ENCODE measurements at regions not wholly inside any gene's neighbourhood (a gene's known extent, or its start where the extent isn't known, plus 50 kb on each side); places are given as distances from the start of the nearest gene placed in this dataset.

DNA sequence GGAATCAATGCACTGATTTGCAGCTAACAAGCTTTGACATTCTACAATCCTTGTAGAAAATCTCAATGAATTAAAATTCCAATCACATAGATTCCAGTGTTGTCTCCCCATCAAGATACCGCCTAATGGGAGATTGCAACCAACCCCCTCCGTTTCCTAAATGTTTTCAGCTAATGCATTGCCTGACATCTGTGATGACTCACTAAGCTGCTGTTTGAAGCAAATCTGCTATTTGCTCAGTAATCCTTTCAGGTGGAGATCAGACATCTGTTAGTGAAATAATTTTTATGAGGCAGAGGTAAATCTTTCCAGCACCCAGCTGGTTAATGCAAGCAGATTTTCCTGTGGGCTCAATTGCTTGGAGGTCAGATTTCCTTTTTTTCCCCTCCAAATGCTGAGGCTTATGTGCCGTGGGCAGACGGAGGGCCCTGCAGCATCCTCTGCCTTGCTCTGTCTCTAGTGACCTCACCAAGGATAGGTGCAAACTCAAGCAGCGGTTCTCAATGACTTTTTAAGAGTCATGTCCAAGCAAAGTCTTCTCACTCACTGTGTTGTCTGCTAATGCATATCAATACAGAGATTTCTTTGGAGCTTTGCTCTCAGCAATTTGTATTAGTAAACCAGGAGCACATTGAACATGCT lies 91.1 kb upstream of the RAB3GAP2 start:
- peak; percentile 9 to 15 for DNase-seq (ENCODE audit: low read depth in 2 of 2)

DNA sequence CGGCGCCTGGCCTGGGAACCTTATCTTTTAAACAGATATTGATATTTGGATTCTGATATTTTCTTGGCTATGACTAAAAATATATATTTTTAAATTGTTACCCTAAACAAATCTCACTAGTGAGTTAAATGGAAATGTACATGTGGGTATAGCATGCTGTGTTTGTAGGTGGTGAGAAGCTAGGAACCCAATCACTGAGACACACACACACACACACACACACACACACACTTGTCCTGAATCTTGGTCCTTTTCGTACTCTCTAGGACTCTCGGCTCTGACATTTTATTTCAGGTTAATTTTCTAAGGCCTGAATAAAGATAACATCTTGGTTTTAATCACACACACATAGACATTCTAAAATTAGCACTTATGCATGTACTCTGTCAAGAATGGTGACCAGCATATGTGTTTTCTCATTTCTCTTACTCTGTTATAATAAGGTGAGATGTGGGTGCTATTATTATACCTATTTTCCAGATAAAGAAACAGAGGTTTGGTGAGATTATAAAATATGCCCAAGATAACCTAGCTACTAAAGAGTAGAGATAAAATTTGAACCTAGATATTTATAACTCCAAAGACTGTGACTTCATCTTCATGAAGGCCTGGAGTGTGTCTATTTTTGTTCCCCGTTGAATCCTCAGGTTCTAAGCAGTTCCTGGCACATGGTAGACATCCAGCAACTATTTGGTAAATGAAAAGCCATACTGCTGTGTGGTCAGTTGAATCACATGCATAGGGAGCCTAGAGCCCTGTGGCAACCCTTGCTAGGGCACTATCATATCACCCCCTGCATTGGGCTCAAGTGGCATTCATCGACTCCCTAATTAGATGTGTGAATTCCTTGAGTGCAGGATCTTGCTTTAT lies 85.0 kb upstream of the RAB3GAP2 start:
- DNase-seq (ENCODE audit: low read depth in 2 of 2): no peak

DNA sequence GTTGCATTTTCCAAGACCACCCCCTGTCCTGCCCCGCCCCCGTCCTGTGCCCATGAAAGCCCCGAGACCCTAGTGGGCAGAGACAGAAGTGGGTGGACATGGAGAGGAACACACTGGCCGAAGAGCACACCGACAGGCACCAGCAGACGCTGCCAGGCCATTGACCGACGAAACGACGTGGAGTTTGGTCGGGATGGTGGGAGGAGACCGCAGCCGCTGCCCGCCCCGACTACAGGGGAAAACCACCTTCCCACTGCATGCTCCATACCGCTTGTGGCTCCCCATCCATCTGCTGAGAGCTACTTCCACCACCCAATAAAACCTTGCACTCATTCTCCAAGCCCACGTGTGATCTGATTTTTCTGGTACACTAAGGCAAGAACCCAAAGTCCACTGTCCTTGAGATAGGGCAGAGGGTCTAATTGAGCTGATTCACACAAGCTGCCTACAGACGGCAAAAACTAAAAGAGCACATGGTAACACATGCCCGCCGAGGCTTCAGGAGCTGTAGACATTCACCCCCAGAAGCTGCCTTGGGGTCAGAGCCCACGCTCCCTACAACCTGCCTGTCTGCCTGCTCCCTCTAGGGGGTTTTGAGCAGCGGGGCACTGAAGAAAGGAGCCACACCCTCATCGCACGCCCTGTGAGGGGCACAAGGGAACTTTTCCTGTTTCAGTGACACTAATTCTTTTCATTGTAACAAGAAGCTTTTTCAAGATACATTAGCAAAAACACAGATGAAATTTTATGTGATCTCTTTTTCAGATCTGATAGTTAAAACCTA lies 81.2 kb upstream of the RAB3GAP2 start:
- DNase-seq (ENCODE audit: low read depth in 2 of 2): no peak

DNA sequence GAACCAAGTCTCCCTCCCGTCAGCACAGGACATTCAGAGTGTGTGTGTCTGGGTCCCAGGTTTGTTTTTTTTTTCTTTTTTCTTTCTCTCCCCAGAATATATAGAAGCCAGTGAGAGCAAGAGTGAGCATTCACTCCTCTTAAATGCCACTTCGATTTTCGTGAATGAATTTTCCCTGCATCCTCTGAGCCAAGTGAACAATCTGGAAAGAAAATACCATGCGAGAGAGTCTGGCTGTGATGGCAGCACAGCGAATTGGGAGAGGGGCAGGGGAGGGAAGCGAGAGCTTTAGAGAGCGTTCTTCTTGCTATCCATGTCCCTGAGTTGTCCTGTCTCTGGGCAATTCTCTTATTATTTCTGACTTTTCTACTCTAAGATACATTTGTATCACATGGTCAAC lies 76.0 kb upstream of the RAB3GAP2 start:
- no peak for DNase-seq (ENCODE audit: low read depth in 2 of 2)

DNA sequence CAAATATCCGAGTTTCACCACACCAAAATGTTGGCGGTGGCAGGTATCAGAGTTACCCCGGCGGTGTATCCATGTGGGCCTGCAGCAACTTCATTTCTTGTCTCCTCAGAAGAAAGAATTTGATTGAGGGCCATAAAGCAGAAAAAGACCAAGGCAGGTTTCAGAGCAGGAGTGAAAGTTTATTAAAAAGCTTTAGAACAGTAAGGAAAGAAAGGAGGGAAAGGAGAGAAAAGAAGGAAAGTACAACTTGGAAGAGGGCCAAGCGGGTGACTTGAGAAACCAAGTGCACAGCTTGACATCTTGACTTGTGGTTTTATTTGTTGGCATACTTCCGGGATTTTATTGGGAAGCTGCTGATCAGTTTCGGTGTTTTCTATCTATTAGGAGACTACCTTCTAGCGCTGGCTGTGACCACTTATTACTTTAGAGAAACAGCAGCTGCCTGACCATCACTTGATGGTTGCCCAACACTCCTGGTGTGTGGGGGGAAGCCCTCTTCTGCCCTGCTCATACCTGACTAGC lies 75.5 kb upstream of the RAB3GAP2 start:
- DNase-seq (ENCODE audit: low read depth in 2 of 2): no peak

DNA sequence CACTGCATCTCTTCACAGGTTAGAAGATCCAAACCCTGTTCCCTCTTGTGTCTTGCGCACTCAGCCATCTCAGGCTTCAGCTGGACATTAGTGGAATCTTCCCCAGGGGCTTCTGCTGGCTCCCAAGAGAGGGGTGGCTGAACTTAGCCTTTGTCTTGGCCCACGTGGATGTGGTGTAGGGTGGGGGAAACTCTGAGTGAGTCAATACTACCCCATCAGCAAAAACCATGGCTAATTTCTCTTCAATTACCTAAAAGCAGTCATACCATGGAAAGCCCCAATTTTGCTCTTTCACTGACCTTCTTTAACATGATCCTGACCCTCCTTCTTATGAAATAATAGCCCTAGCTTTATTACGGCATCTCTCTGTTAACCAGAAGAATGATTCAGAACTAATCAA lies 72.5 kb upstream of the RAB3GAP2 start:
- DNase-seq (ENCODE audit: low read depth in 2 of 2): no peak

DNA sequence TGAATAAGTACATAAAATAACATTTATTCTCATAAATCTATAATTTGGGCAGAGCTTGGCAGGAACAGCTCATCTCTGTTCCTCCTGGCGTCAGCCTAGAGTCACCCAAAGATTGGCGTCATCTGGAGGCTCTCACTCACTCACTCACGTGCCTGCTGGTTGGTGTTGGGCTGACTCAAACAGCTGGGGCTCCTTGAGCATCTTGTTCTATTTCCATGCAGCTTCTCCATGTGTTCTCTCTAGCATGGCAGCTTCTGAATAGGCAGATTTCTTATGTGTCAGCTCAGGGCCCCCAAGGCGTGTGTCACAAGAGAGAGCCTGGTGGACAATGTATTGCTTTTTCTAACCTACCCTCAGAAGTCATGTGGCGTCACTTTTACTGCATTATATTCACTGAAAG lies 70.6 kb upstream of the RAB3GAP2 start:
- no peak for DNase-seq (ENCODE audit: low read depth in 2 of 2)

DNA sequence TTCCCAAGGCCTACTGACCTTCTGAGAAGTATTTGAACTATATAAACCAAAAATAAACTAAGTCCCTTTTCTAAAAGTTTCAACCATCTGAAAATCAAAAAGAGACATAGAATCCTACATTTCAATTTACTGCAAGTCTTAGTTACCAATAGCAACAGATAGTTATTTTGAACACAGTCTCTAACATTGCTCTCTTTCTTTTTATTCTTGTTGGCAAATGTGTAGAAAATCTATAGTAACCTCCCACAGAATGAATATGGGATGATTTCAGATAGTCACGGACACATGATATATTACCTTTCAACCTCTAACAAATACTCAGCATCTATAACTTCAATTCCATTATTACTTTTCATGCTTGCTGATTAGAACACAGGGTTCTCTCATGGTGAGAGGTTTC lies 68.9 kb upstream of the RAB3GAP2 start:
- DNase-seq (ENCODE audit: low read depth in 2 of 2): no peak

DNA sequence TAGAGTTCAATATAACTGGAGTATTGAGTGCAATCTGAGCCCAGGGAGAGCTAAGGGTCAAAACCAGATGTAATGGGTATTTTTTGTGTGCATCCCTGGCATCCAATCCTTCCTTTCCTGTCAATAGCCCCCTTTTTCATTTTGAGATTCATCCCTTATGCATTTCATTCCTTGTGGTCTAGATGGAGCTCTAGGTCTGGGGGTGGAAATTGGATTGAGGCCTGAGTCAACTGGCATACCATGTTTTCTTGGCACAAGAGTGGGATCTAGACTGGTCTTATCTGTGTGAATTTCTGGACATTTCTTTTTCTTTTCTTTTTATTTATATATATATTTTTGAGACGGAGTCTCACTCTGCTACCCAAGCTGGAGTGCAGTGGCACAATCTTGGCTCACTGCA lies 67.3 kb upstream of the RAB3GAP2 start:
- DNase-seq (ENCODE audit: low read depth in 2 of 2): no peak

DNA sequence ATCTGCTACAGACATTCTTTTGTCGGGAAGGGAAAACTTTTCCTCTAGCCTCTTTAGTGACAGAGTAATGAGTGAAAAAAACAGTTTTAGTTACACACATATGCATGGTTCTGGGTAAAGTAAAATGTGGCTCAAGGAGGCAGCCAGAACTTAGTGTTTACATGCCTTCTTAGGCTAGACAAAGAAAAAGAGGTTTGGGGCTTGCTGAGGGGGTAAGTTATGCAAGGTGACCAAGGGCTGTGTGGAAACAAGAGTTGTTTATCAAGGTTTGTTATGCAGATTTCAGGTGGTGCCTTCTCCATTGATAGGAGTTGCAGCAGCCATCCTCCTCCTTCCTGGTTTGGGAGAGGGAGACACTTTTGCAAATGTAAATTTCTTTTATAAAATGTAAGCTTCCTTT lies 66.5 kb upstream of the RAB3GAP2 start:
- DNase-seq (ENCODE audit: low read depth in 2 of 2): no peak

DNA sequence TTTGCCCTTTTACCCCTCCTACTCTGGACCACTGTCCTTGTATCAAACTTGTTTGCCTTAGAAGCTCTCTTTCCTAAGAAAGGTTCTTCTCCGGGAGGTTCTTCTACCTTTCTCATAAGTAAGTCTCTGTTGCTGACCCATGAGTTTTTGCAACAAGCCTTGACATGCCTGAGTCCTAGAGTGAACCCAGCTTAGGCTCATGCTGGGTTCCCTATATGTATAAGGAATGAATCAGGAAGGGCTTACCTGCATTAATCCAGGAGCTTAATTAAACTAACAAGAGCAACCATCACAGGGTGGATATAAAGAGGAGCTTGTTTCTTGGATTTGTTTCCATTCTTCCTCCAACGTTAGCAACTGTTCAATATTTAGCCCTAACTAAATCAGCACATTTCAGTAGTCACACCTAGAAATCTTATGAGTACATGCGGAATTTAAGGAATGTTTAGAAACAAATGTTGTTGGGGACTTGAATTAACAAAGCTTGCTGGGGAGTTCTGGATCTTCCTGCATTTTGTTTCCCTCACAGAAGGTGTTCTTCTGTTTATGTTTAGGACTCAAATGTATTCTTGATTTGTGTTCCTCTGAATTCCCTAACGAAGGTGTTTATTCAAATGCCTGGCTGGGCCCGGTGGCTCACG lies 64.3 kb upstream of the RAB3GAP2 start:
- DNase-seq (ENCODE audit: low read depth in 2 of 2): no peak

DNA sequence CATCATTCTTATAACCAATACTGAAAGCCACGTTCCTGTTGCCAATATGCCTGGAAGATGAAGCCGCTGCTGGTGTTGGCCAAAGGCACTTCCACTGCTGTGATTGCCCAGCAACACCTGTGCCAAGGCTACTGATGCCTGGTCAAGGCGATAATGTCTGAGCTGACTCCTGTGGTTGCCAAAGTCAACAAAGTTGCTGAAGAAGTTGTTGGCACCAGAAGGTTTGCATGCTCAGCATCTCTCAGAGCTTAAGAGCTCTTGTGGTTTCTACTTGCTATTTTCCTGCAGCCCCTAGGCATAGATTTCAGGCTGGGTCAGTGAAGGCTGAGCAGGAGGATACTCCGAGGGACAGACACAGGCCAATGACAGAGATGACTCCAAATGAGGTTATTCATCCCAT lies 63.4 kb upstream of the RAB3GAP2 start:
- no peak for DNase-seq (ENCODE audit: low read depth in 2 of 2)

DNA sequence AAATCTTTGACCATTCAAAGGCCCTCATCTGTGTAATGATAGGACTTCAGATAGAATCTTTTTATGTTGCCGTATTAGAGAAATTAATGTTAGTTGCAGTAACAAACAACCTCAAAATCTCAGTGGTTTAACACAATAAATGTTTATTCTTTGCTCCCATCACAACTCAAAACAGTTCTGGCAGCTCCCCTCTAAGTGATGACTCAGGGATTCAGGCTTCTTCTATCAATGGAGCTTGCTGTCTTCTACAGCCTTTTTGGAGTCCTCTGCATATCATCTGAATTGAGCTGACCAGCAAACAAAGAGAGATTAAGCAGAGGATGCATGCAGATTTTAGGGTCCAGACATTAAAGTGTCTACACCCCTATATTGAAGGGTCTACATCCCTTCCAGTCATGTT lies 59.1 kb upstream of the RAB3GAP2 start:
- no peak for DNase-seq (ENCODE audit: low read depth in 2 of 2)

DNA sequence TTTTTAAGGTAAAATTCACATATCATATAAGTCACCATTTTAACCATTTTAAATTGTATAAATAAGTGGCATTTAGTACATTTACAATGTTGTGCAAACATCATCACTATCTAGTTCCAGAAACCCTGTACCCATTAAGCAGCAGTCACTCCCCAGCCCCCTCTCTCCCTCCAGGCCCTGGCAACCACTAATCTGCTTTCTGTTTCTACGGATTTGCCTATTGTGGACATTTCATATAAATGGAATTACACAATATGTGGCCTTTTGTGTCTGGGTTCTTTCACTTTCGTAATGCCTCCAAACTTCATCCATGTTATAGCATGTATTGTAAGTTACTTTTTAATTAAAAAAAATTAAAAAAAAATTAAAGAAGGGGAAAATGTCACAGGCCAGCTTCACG lies 58.0 kb upstream of the RAB3GAP2 start:
- no peak for DNase-seq (ENCODE audit: low read depth in 2 of 2)

DNA sequence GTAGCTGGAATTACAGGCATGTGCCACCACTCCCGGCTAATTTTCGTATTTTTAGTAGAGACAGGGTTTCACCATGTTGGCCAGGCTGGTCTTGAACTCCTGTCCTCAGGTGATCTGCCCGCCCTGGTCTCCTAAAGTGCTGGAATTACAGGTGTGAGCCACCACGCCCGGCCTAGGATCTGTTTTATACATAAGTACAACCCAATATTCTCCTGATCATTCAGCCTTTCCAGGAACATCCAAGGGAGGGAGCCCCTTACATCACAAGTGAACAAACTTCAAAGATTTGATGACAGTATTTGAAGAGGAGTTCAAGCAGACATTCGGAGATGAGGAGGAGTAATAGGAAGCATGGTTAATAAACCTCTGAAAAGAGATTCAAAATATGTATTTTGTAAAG lies 54.9 kb upstream of the RAB3GAP2 start:
- no peak for DNase-seq (ENCODE audit: low read depth in 2 of 2)

DNA sequence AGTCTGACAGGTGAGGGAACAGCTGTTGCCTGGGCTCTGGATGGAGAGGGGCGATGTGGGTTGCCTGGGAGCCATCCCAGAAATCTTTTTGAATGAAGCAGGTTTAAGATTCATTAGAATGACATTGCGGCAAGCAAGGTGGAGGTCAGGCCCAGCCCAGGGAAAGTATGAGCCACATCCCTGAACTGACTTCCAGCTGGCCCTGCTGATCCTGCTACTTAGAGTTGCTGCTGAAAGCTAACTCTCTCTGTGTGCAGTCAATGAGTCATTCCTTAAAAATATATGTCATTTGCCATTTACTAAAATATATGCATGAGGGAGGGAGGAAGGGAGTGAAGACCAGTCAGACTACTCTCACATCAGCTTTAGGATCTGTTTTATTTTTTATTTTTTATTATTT lies 54.3 kb upstream of the RAB3GAP2 start:
- no peak for DNase-seq (ENCODE audit: low read depth in 2 of 2)

DNA sequence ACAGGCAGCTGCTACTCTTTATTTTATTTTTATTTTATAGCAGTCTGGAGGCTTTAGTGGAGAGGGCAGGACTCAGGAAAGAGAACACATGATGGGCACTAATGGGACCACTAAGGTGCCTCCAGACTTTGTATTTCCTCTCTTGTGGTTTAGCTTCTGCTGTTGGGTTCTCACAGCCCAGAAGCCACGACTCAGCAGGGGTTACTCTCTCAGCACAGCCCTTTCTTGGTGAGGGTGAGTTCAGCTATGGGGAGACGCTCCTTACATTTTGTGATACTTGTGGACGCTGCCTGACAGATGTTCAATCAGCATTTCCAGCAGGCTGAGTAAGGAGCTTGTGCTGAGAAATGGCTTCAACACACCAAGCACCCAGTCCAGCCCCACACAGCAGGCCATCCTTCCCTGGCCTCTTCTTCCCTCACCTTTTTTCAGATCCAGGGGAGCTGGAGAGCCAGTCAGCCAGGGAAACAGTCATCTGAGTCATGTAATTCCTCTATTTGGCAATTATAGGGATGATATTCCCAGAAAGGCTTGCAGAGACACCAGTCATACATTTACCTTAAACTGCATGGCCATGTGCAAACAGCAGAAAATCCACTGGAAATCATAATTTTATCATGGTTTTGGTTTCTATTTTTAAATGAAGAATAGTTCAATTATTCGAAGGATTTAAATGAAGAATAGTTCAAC lies 53.2 kb upstream of the RAB3GAP2 start:
- no peak for DNase-seq (ENCODE audit: low read depth in 2 of 2)

DNA sequence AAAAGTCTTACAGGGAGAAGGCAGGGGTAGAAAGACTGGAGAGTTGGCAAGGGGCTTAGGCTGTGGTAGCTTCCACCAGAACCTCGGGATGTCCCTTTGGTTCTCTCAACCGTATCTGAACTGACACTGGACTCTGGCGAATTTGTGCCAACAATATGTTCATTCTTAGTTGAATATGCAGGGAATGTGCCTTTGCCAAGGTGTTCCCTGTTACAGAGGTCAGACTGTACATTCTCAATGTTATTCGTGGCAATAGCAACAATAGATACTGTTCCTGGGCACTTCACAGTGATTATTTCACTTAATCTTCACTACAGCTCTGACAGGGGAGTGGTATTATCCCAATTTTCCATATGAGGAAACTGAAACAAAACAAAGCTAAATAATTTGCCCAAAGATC lies 51.5 kb upstream of the RAB3GAP2 start:
- no peak for DNase-seq (ENCODE audit: low read depth in 2 of 2)

DNA sequence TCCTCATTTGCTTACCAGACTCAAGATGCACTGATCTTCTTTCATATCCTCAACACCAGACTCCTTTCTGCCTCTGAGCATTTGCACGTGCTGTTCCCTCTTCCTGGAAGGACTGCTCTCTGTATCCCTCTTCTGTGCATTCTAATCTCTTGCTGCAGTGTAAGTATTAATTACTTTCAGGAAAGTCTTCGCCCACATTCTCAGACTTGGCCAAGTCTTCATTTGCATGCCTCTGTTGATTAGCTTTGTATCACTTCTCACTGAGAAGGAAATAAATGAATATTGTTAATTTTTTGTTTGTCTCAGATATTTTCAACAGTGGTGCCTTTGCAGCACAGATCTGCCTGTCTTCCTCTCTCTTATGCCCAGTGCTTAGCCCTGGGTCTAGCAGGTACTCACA lies 50.3 kb upstream of the RAB3GAP2 start:
- DNase-seq (ENCODE audit: low read depth in 2 of 2): no peak

Measured in fibroblast of skin of left biceps (primary cell).